PC-3 (cell line): ENCODE measurements at regions not wholly inside any gene's neighbourhood (a gene's known extent, or its start where the extent isn't known, plus 50 kb on each side); places are given as distances from the start of the nearest gene placed in this dataset.

ENCODE experiments used
- ATAC-seq: fragments of 200-7000 bp; cut with Tn5 transposase; 2 replicates; pipeline ENCODE4 v1.9.1; 2020; ENCODE audit warnings: mild to moderate bottlenecking, moderate library complexity
- BruUV-seq: library from RNA; stranded (reverse); fragments of 400-500 nt; replicated peaks from 2 replicates; lab custom pipeline; 2021; lab: Mats Ljungman, UMichigan
- CTCF ChIA-PET: fragments of 300-600 bp; sonication (Branson Sonifier 250); formaldehyde crosslinking; loops from one replicate; lab custom pipeline; 2022; ENCODE audit warnings: antibody characterized with exemption; lab: Charles Lee
- POLR2A ChIA-PET: fragments of 300-600 bp; sonication (Branson Sonifier 250); formaldehyde crosslinking; loops from one replicate; lab custom pipeline; 2022; ENCODE audit warnings: antibody characterized with exemption; ENCODE audit not compliant: unreplicated experiment; lab: Charles Lee
- DNase-seq: peaks from one replicate; pipeline ENCODE4 v3.0.0-alpha.2; 2015
- H2AFZ ChIP-seq: fragments of 300-600 bp; sonication (generic); 2 replicates; pipeline ENCODE4 v1.6.0; 2016; ENCODE audit warnings: antibody characterized with exemption, low read length
- H3F3A ChIP-seq: fragments of 300-600 bp; sonication (generic); one replicate; pipeline ENCODE4 v1.6.0; 2017; ENCODE audit warnings: antibody characterized with exemption, low read length, control low read depth, mild to moderate bottlenecking; ENCODE audit not compliant: unreplicated experiment
- H3K27ac ChIP-seq: fragments of 300-600 bp; sonication (generic); 2 replicates; pipeline ENCODE4 v1.5.1; 2016; ENCODE audit warnings: mild to moderate bottlenecking, low read length
- H3K27me3 ChIP-seq: fragments of 300-600 bp; sonication (generic); 2 replicates; pipeline ENCODE4 v1.6.1; 2016; ENCODE audit warnings: low read length, mixed read lengths
- H3K36me3 ChIP-seq: fragments of 300-600 bp; sonication (generic); 2 replicates; pipeline ENCODE4 v1.6.1; 2016; ENCODE audit warnings: low read depth, mixed run types, low read length, mixed read lengths
- H3K4me1 ChIP-seq: fragments of 300-600 bp; sonication (generic); 2 replicates; pipeline ENCODE4 v1.5.1; 2016; ENCODE audit warnings: low read length; ENCODE audit not compliant: insufficient read depth
- H3K4me2 ChIP-seq: fragments of 300-600 bp; sonication (generic); 2 replicates; pipeline ENCODE4 v1.6.0; 2016; ENCODE audit warnings: low read length
- H3K4me3 ChIP-seq: fragments of 300-600 bp; sonication (generic); 2 replicates; pipeline ENCODE4 v1.5.1; 2016; ENCODE audit warnings: mild to moderate bottlenecking, low read length, mixed read lengths
- H3K79me2 ChIP-seq: fragments of 300-600 bp; sonication (generic); 2 replicates; pipeline ENCODE4 v1.6.1; 2017; ENCODE audit warnings: low read length, mixed read lengths
- H3K9ac ChIP-seq: fragments of 300-600 bp; sonication (generic); 2 replicates; pipeline ENCODE4 v1.6.0; 2016; ENCODE audit warnings: mild to moderate bottlenecking, low read length
- H3K9me2 ChIP-seq: fragments of 300-600 bp; sonication (generic); replicated peaks from 2 replicates; pipeline ENCODE4 v1.6.1; 2016; ENCODE audit warnings: mixed run types, low read length, mixed read lengths
- H3K9me3 ChIP-seq: fragments of 300-600 bp; sonication (generic); 2 replicates; pipeline ENCODE4 v1.6.1; 2016; ENCODE audit warnings: low read length, mixed read lengths
- H4K20me1 ChIP-seq: fragments of 300-600 bp; sonication (generic); 2 replicates; pipeline ENCODE4 v1.6.1; 2016; ENCODE audit warnings: low read length, mixed read lengths
- EZH2 ChIP-seq: fragments of 300-600 bp; sonication (generic); IDR thresholded peaks from one replicate; pipeline ENCODE4 v1.6.1; 2017; ENCODE audit warnings: antibody characterized with exemption, mild to moderate bottlenecking, low read length; ENCODE audit not compliant: unreplicated experiment
- EZH2phosphoT487 ChIP-seq: fragments of 300-600 bp; sonication (generic); IDR thresholded peaks from 2 replicates; pipeline ENCODE4 v1.6.1; 2018; ENCODE audit warnings: mild to moderate bottlenecking, antibody characterized with exemption, low read length, borderline replicate concordance
- intact Hi-C: fragments of 100-400 bp; cut with micrococcal nuclease; formaldehyde crosslinking; loops from 2 replicates; pipeline ENCODE4 v1.9.0; 2023
- TF ChIP-seq, protein P1 (sequence below): fragments of 300-600 bp; sonication (generic); conservative IDR thresholded peaks from 2 replicates; pipeline ENCODE4 v1.5.1; 2017; ENCODE audit warnings: antibody characterized with exemption, low read depth, mild to moderate bottlenecking, low read length

DNA sequence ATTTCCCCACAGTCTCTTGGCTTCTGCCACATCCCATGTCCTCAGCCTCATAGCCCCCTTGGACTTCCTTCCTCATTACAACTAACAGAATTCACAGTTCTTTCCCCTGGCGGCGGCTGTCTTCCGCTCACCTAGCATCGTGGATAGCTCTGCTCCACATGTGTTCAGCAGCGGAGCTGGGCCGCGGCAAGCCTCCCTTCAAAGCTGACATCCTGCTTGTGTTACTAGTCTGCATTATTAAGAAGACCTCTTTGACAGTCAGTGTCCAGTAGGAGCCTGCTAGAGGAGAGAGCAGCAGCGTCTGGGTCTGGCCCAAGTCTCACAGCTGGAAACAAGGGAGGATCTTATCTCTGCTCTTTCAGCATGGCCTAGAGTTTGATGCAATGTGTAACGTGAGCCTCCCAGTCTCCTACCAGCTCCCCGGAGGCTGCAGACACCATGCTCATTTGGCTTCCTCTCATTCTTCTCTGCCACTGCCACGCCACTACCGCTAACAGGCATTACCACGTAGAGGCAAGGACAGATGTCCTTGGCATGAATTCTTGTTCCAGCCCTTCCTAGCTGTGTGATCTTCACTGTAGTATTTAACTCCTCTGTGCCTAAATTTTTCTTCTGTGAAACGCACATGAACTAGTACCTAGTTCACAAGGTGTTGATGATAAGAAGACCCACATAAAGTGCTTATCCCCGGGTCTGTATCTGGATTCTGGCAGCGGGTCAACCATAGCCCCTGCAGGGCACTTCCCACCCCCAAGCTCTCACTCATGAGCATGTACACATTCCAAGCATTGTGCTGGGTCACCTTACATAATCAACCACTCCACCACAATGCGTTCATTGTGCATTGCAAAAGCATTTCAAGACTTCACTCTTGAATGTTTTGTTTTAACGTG, 107.1 kb upstream of the BACH2 start:
- ChIA-PET CTCF (no interaction called here), POLR2A (interaction anchor here (0.5 kb wide), 1 partner anchor 394 kb away, joined by 4 read pairs; no protein-coding TSS in a partner anchor)
- Histone ChIP-seq H3K9ac (no peak overlapping the region), H3K27ac (no peak overlapping the region), H3K79me2 (no peaks in the 10 kb centered on the region), H3K9me2 (no peaks in the 10 kb centered on the region), H3K4me1 (peaks cover 38% of the 10 kb centered on the region), H4K20me1 (no peaks in the 10 kb centered on the region), H2AFZ (no peak overlapping the region), H3K27me3 (no peaks in the 10 kb centered on the region), H3K4me2 (0 out of 2 replicates have a peak overlapping the region, but pooled peaks have one; percentile 12), H3K4me3 (no peak overlapping the region), H3F3A (no peaks in the 10 kb centered on the region), H3K9me3 (no peaks in the 10 kb centered on the region), H3K36me3 (no peaks in the 10 kb centered on the region)
- no TSS peak for BruUV-seq
- DNase-seq, result peak; percentile 60
- TF ChIP-seq, protein P1, sequence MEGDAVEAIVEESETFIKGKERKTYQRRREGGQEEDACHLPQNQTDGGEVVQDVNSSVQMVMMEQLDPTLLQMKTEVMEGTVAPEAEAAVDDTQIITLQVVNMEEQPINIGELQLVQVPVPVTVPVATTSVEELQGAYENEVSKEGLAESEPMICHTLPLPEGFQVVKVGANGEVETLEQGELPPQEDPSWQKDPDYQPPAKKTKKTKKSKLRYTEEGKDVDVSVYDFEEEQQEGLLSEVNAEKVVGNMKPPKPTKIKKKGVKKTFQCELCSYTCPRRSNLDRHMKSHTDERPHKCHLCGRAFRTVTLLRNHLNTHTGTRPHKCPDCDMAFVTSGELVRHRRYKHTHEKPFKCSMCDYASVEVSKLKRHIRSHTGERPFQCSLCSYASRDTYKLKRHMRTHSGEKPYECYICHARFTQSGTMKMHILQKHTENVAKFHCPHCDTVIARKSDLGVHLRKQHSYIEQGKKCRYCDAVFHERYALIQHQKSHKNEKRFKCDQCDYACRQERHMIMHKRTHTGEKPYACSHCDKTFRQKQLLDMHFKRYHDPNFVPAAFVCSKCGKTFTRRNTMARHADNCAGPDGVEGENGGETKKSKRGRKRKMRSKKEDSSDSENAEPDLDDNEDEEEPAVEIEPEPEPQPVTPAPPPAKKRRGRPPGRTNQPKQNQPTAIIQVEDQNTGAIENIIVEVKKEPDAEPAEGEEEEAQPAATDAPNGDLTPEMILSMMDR, result no peak
- no peak for TF ChIP-seq EZH2
- TF ChIP-seq EZH2phosphoT487, result no peak
- intact Hi-C loops, result no loop called here
- ATAC-seq, result no peak

DNA sequence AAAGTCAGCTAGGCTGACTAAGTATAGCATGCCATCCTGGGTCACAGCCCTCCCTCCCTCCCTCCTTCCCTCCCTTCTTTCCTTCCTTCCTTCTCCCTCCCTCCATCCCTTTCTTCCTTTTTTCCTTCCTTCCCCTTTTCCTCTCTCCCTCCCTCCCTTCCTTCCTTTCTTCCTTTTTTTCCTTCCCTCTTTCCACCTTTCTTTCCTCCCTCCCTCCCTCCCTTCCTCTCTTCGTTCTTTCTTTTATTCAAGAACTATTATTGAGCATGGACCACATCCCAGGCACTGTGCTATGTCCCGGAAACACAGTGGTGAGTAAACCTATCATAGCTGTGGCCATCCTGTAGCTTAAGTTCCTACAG, 106.2 kb upstream of the BACH2 start:
- Histone ChIP-seq H2AFZ (no peak overlapping the region), H3K9ac (no peak overlapping the region), H3K9me2 (no peaks in the 10 kb centered on the region), H3K4me1 (peaks cover 47% of the 10 kb centered on the region), H3K9me3 (no peaks in the 10 kb centered on the region), H3K27me3 (no peaks in the 10 kb centered on the region), H4K20me1 (no peaks in the 10 kb centered on the region), H3K36me3 (no peaks in the 10 kb centered on the region), H3K27ac (no peak overlapping the region), H3K4me3 (no peak overlapping the region), H3K4me2 (no peak overlapping the region), H3F3A (no peaks in the 10 kb centered on the region), H3K79me2 (no peaks in the 10 kb centered on the region)
- TF ChIP-seq, protein P1, result no peak
- TF ChIP-seq EZH2, result no peak
- no peak for TF ChIP-seq EZH2phosphoT487
- intact Hi-C loops, result no loop called here
- ATAC-seq, result no peak
- no TSS peak for BruUV-seq
- ChIA-PET POLR2A (interaction anchor here (0.6 kb wide), 1 partner anchor 293 kb away, joined by 6 read pairs; no protein-coding TSS in a partner anchor), CTCF (no interaction called here)
- DNase-seq, result no peak
